ENCODE measurements at regions not wholly inside any gene's neighbourhood (a gene's known extent, or its start where the extent isn't known, plus 50 kb on each side); places are given as distances from the start of the nearest gene placed in this dataset.

DNA sequence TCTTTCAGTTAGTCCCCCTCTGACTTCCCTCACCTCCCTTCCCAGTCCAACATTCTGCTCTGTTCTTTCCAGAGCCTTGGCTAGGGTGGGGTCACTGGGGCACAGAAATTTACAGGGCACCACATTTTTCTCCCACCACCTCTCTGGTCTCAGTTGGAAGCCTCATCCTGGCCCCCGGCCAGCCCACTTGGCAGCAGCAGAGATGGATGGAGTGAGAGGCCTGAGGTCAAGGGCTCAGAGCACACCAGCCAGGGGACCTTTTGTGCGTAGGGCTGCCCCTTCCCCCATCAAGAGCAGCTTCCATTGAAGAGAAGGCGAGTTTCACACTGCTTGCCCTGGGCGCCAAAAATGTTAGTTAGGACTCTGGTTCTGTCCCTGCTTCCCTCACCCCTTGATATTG lies 230.9 kb downstream of the SOX3 start:
- TF ChIP-seq, protein P1, sequence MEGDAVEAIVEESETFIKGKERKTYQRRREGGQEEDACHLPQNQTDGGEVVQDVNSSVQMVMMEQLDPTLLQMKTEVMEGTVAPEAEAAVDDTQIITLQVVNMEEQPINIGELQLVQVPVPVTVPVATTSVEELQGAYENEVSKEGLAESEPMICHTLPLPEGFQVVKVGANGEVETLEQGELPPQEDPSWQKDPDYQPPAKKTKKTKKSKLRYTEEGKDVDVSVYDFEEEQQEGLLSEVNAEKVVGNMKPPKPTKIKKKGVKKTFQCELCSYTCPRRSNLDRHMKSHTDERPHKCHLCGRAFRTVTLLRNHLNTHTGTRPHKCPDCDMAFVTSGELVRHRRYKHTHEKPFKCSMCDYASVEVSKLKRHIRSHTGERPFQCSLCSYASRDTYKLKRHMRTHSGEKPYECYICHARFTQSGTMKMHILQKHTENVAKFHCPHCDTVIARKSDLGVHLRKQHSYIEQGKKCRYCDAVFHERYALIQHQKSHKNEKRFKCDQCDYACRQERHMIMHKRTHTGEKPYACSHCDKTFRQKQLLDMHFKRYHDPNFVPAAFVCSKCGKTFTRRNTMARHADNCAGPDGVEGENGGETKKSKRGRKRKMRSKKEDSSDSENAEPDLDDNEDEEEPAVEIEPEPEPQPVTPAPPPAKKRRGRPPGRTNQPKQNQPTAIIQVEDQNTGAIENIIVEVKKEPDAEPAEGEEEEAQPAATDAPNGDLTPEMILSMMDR (IDR thresholded peaks at IDR 0.05) = no peak
- no peak for TF ChIP-seq POLR2A (IDR thresholded peaks at IDR 0.05)

Measured in lower leg skin (tissue), 3 donors.